ENCODE measurements at regions not wholly inside any gene's neighbourhood (a gene's known extent, or its start where the extent isn't known, plus 50 kb on each side); places are given as distances from the start of the nearest gene placed in this dataset.

DNA sequence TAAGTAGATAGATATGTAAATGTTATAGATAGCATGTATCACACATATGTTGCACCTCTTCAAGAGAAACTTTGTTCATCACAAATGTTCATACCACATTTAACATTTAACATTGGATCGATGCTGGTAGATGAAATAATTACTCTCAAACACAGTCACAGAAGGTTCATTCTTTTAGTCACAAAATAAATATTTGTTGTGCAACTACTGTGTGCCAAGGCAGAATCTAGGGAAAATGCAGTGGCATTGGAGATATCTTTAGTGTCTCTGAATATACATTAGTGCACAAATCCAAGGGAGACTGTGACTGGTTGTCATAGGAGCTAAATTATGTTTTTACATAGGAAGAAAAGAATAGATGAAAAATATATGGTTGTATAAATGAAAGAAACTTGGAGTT lies 535.7 kb downstream of the BRINP3 start:
- Mint-ChIP-seq H3K4me1 (ENCODE audit: low read depth) (no peaks in the 10 kb centered on the region), H3K27ac (no peak overlapping the region), H3K4me3 (no peak overlapping the region)

GRCh38 chr1:189958756-189959155 lies 518.9 kb downstream of the BRINP3 start:
- Mint-ChIP-seq H3K4me3 (no peak overlapping the region), H3K36me3 (ENCODE audit: low read depth) (no peaks in the 10 kb centered on the region), H3K9me3 (no peaks in the 10 kb centered on the region), H3K27ac (no peak overlapping the region), H3K4me1 (ENCODE audit: low read depth) (no peaks in the 10 kb centered on the region), H3K27me3 (no peaks in the 10 kb centered on the region)
- intact Hi-C loops (cut with micrococcal nuclease): no loop called here

More for the DNA sequence above, 535.7 kb downstream of the BRINP3 start:
- H3K9me3 Mint-ChIP-seq: peaks cover 8% of the 10 kb centered on the region
- intact Hi-C loops (cut with micrococcal nuclease): no loop called here
- H3K36me3 Mint-ChIP-seq (ENCODE audit: low read depth): no peaks in the 10 kb centered on the region
- no peaks in the 10 kb centered on the region for H3K27me3 Mint-ChIP-seq

DNA sequence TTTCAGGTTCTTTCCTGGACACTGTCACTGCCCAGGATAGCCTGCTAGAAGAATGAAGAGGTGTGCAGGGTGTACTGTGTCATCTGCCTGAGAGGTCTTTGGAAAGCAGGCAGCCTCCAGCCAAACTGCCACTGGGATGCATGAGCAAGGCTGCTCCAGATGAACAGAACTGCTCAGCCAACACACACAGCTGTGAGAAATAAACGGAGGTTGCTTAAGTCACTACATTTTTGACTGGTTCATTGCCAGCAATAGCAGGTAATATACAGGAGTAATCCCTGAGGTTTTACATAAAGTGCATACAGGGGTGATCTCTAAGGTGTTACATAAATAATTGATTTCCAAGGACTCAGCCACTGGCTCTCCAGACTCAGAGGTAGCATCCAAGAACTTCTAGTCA lies 516.9 kb downstream of the BRINP3 start:
- intact Hi-C loops (cut with micrococcal nuclease): no loop called here
- H3K36me3 Mint-ChIP-seq (ENCODE audit: low read depth): no peaks in the 10 kb centered on the region

DNA sequence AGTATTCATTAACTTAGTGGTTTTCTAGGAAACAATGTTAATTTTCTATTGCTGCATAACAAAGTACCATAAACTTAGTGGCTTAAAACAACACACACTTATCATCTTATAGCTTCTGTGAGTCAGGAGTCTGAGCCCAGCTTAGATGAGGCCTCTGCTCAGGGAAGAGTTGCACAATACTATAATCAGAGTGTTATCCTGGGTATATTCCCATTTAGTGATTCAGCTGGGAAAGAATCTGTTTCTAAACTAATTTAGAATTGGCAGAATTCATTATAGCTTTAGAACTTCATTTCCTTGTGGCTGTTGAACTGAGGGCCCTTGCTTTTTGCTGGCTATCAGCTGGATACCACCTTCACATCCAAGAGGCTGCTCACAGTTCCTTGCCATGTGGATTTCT lies 515.5 kb downstream of the BRINP3 start:
- Mint-ChIP-seq H3K27me3 (no peaks in the 10 kb centered on the region), H3K4me3 (no peak overlapping the region), H3K27ac (no peak overlapping the region), H3K9me3 (no peaks in the 10 kb centered on the region), H3K4me1 (ENCODE audit: low read depth) (no peaks in the 10 kb centered on the region), H3K36me3 (ENCODE audit: low read depth) (no peaks in the 10 kb centered on the region)
- intact Hi-C loops (cut with micrococcal nuclease): no loop called here

More for the DNA sequence above, 516.9 kb downstream of the BRINP3 start:
- H3K27me3 Mint-ChIP-seq: no peaks in the 10 kb centered on the region
- no peak overlapping the region for H3K27ac Mint-ChIP-seq
- H3K9me3 Mint-ChIP-seq: no peaks in the 10 kb centered on the region
- no peak overlapping the region for H3K4me3 Mint-ChIP-seq
- no peaks in the 10 kb centered on the region for H3K4me1 Mint-ChIP-seq (ENCODE audit: low read depth)

DNA sequence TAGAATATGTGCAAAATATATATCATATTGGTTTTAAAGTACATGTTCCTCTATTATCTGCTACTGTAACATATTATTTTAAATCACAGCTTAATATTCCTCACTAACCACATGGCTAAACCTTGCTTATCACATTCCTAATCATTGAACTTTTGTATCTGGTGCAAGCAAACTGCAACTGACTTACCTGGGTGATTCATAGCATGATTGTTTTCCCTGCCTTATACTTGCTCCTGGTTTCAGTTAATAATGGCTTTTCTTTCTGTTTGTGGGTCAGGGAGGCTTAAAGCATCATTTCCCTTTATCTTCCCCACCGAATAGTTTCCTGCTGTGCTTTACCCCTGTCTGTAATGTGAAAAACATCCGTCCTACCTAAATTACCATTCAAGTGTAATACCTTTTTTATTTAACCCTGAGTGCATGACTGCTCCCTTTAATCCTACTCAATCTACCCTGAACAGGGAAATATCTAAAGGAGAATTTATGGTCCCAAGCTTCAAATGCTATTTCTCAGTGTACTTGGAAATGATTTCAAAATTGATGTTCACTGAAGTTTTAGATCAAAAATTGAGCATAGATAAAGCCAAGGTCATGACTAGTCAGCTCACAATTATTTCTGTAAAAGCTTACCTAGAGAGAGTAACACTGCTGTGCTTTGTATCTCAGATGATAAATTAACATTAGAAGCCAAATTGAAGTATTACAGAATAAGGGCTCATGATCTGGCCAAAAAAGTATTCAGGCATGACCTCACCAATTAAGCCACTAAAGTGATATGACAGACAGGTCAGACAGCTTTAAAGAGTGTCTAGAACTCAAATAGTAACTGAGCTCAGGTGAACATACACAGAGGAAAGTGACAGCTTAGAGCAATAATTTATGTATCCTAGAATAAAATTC lies 507.1 kb downstream of the BRINP3 start:
- no peaks in the 10 kb centered on the region for H3K36me3 Mint-ChIP-seq (ENCODE audit: low read depth)
- no peak overlapping the region for H3K27ac Mint-ChIP-seq
- H3K9me3 Mint-ChIP-seq: peaks cover 10% of the 10 kb centered on the region
- intact Hi-C loops (cut with micrococcal nuclease): no loop called here
- H3K27me3 Mint-ChIP-seq: no peaks in the 10 kb centered on the region
- no peaks in the 10 kb centered on the region for H3K4me1 Mint-ChIP-seq (ENCODE audit: low read depth)
- no peak overlapping the region for H3K4me3 Mint-ChIP-seq

- intact Hi-C loops (cut with micrococcal nuclease): no loop called here
- Mint-ChIP-seq H3K9me3 (peaks cover 18% of the 10 kb centered on the region), H3K27ac (no peak overlapping the region), H3K27me3 (no peaks in the 10 kb centered on the region), H3K4me1 (ENCODE audit: low read depth) (no peaks in the 10 kb centered on the region), H3K4me3 (no peak overlapping the region), H3K36me3 (ENCODE audit: low read depth) (no peaks in the 10 kb centered on the region)
Measured at GRCh38 chr1:189971656-189972055, 506.0 kb downstream of the BRINP3 start.

- Mint-ChIP-seq H3K4me1 (ENCODE audit: low read depth) (no peaks in the 10 kb centered on the region), H3K9me3 (peaks cover 43% of the 10 kb centered on the region), H3K36me3 (ENCODE audit: low read depth) (no peaks in the 10 kb centered on the region), H3K27me3 (no peaks in the 10 kb centered on the region), H3K27ac (no peak overlapping the region), H3K4me3 (no peak overlapping the region)
- intact Hi-C loops (cut with micrococcal nuclease): no loop called here
Measured at GRCh38 chr1:189977184-189977583, 500.5 kb downstream of the BRINP3 start.

DNA sequence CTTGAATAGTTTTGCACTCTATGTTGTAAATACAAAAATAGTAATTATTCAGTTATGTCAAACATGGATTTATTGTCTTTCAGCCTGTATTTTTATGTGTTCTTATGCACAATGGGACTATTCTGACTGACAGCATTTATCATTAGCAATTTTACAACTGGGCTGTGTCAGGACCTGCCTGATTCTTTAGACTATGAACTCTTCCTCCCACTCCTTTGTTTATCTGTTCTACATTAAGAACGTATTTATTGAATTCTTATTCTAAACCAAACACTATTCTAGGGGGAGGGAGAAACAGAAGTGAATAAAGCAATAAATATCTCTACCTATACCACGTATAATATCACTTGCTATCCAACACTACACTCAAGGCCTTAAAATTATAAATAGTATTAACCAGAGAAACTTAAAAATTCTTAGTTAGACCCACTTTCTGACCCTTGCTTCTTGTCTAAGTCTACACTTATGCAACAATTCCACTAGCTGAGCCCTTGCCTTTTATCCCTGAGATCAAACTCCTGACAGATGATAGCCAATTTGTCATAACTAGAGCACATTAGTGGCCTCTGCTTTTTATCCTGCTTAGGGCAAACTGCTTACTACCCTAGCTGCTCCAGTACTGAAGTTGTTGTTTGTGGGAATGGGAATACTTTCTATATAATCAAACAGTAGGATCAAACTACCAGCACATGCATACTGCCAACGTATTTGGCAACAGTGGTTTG lies 494.3 kb downstream of the BRINP3 start:
- intact Hi-C loops (cut with micrococcal nuclease): no loop called here
- no peaks in the 10 kb centered on the region for H3K27me3 Mint-ChIP-seq
- no peaks in the 10 kb centered on the region for H3K36me3 Mint-ChIP-seq (ENCODE audit: low read depth)
- no peaks in the 10 kb centered on the region for H3K4me1 Mint-ChIP-seq (ENCODE audit: low read depth)
- peaks cover 34% of the 10 kb centered on the region for H3K9me3 Mint-ChIP-seq
- H3K27ac Mint-ChIP-seq: no peak overlapping the region
- H3K4me3 Mint-ChIP-seq: no peak overlapping the region

DNA sequence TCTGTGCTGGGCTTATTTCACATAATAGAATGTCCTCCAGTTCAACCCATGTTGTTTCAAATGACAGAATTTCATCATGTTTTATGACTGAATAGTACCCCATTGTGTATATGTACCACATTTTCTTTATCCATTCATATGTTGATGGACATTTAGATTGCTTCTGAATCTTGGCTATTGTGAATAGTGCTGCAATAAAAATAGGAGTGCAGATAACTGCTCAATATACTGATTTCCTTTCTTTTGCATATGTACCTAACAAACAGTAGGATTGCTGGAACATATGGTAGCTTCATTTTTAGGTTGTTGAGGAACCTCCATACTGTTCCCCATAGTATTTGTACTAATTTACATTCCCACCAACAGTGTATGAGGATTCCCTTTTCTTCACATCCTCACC lies 491.1 kb downstream of the BRINP3 start:
- no peaks in the 10 kb centered on the region for H3K36me3 Mint-ChIP-seq (ENCODE audit: low read depth)
- no peak overlapping the region for H3K4me3 Mint-ChIP-seq
- no peaks in the 10 kb centered on the region for H3K4me1 Mint-ChIP-seq (ENCODE audit: low read depth)
- intact Hi-C loops (cut with micrococcal nuclease): no loop called here
- no peak overlapping the region for H3K27ac Mint-ChIP-seq
- H3K27me3 Mint-ChIP-seq: no peaks in the 10 kb centered on the region
- H3K9me3 Mint-ChIP-seq: peaks cover 35% of the 10 kb centered on the region

GRCh38 chr1:189987509-189987908 lies 490.2 kb downstream of the BRINP3 start:
- intact Hi-C loops (cut with micrococcal nuclease): no loop called here
- Mint-ChIP-seq H3K9me3 (peaks cover 45% of the 10 kb centered on the region), H3K27ac (no peak overlapping the region), H3K27me3 (no peaks in the 10 kb centered on the region), H3K4me1 (ENCODE audit: low read depth) (no peaks in the 10 kb centered on the region), H3K4me3 (no peak overlapping the region), H3K36me3 (ENCODE audit: low read depth) (no peaks in the 10 kb centered on the region)

GRCh38 chr1:189992856-189993255 lies 484.8 kb downstream of the BRINP3 start:
- H3K27me3 Mint-ChIP-seq: no peaks in the 10 kb centered on the region
- no peaks in the 10 kb centered on the region for H3K4me1 Mint-ChIP-seq (ENCODE audit: low read depth)
- H3K36me3 Mint-ChIP-seq (ENCODE audit: low read depth): no peaks in the 10 kb centered on the region
- no peak overlapping the region for H3K4me3 Mint-ChIP-seq
- no peak overlapping the region for H3K27ac Mint-ChIP-seq
- intact Hi-C loops (cut with micrococcal nuclease): no loop called here
- peaks cover 41% of the 10 kb centered on the region for H3K9me3 Mint-ChIP-seq

- no peaks in the 10 kb centered on the region for H3K4me1 Mint-ChIP-seq (ENCODE audit: low read depth)
- no peaks in the 10 kb centered on the region for H3K27me3 Mint-ChIP-seq
- no peak overlapping the region for H3K4me3 Mint-ChIP-seq
- intact Hi-C loops (cut with micrococcal nuclease): no loop called here
- peaks cover 7% of the 10 kb centered on the region for H3K9me3 Mint-ChIP-seq
- no peaks in the 10 kb centered on the region for H3K36me3 Mint-ChIP-seq (ENCODE audit: low read depth)
- no peak overlapping the region for H3K27ac Mint-ChIP-seq
Measured at GRCh38 chr1:190000365-190000872, 477.2 kb downstream of the BRINP3 start.

DNA sequence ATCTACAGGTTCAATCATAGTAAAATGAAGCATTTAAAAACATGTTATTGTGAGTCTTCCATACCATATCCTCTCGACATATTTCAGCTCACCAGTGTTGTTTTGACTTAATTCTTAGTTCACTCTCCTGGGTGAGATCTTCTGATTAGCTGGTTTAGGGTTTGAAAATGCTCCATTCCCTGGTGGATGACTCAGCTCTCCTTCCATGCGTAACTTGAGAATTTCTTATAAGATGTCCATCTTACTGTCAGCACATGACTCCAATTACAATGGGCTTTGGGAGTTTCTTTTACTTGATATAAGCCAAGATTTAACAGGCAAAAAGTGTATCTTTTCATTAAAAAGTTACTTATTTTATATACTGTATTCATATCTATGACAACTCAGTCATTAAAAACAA lies 476.5 kb downstream of the BRINP3 start:
- H3K27me3 Mint-ChIP-seq: no peaks in the 10 kb centered on the region
- H3K9me3 Mint-ChIP-seq: peaks cover 15% of the 10 kb centered on the region
- H3K27ac Mint-ChIP-seq: no peak overlapping the region
- H3K4me1 Mint-ChIP-seq (ENCODE audit: low read depth): no peaks in the 10 kb centered on the region
- intact Hi-C loops (cut with micrococcal nuclease): no loop called here
- H3K36me3 Mint-ChIP-seq (ENCODE audit: low read depth): no peaks in the 10 kb centered on the region
- no peak overlapping the region for H3K4me3 Mint-ChIP-seq

DNA sequence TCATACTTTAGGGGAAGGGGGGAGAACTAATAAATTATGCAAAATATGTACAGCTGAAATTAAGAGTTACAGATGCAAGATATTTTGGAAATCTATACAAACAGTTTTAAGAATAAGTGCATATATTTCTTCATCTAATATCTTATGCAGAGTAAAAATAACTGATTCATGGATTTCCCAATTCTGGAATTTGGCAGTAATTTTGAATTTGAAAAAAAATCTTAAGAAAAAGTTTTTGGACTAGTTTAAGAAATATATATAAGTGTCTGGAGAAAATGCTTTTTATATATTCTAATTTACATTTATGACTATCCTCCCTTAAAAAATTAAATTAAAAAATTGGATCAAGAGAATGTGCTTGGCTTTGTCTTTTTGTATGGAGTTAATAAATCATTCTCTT lies 474.3 kb downstream of the BRINP3 start:
- Mint-ChIP-seq H3K9me3 (peaks cover 16% of the 10 kb centered on the region), H3K27ac (no peak overlapping the region), H3K4me3 (no peak overlapping the region), H3K4me1 (ENCODE audit: low read depth) (no peaks in the 10 kb centered on the region), H3K27me3 (no peaks in the 10 kb centered on the region), H3K36me3 (ENCODE audit: low read depth) (no peaks in the 10 kb centered on the region)
- intact Hi-C loops (cut with micrococcal nuclease): no loop called here

All from dendritic cell treated with granulocyte-macrophage colony-stimulating factor and Interleukin-4, amounts not matched to agents 40 ng/mL and 50 ng/mL, for 4 days (primary cell).